ENCODE measurements at regions not wholly inside any gene's neighbourhood (a gene's known extent, or its start where the extent isn't known, plus 50 kb on each side); places are given as distances from the start of the nearest gene placed in this dataset.

DNA sequence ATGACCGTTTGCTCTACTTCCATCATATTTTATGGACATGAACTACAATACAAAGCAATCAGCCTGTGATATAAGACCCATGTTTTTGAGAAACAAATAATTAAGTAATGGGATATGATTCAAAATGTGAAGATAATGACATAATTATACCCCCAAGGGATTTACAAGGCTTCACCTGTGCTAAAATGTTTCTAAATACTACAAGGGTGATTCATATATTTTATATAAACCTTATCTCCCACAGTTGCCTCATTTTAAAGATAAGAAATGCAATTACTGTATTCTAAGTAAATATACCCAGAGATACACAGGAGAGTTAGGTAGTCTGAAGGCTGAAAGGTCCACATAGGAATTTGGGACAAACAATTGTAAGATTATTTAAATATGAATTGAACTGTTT, 662.0 kb upstream of the CHD1 start:
- DNase-seq (no peak), ATAC-seq (peak; percentile 22; the same call in 1 of the 2 replicates)
- TF ChIP-seq, protein P1, sequence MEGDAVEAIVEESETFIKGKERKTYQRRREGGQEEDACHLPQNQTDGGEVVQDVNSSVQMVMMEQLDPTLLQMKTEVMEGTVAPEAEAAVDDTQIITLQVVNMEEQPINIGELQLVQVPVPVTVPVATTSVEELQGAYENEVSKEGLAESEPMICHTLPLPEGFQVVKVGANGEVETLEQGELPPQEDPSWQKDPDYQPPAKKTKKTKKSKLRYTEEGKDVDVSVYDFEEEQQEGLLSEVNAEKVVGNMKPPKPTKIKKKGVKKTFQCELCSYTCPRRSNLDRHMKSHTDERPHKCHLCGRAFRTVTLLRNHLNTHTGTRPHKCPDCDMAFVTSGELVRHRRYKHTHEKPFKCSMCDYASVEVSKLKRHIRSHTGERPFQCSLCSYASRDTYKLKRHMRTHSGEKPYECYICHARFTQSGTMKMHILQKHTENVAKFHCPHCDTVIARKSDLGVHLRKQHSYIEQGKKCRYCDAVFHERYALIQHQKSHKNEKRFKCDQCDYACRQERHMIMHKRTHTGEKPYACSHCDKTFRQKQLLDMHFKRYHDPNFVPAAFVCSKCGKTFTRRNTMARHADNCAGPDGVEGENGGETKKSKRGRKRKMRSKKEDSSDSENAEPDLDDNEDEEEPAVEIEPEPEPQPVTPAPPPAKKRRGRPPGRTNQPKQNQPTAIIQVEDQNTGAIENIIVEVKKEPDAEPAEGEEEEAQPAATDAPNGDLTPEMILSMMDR (conservative IDR thresholded peaks at IDR 0.05; ENCODE audit: low read depth, low read length) = no peak
- no peak for TF ChIP-seq EZH2phosphoT487 (IDR thresholded peaks at IDR 0.05; ENCODE audit: borderline replicate concordance, low read length)
- no peak for TF ChIP-seq EZH2 (IDR thresholded peaks at IDR 0.05; ENCODE audit: low read length, unreplicated experiment)

DNA sequence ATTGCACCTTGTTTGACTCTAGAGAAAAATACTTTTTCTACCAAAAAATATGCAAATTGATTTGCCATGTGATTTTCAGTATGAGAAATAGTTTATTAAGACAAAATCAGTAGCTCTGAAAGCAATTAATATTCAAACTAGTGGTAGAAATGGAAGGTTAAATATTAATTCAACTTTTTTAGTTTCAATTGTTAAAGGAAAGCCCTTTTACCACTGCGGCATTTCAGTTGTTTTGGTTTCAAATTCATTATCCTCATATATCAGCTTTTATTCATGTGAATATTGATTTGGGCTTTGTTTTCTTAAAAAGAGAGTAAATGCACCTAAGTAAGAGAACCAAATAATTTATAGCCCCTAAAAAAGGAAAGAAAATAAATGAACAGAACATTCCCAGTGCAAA, 660.6 kb upstream of the CHD1 start:
- CTCF ChIA-PET = no interaction called here
- no TSS peak for BruUV-seq (replicated peaks)

More for the DNA sequence above, 662.0 kb upstream of the CHD1 start:
- H3K27me3 ChIP-seq (ENCODE audit: low read length) = no peaks in the 10 kb centered on the region
- no peaks in the 10 kb centered on the region for H3K79me2 ChIP-seq (ENCODE audit: low read length)
- BruUV-seq (replicated peaks) = no TSS peak
- H3K4me1 ChIP-seq (ENCODE audit: insufficient read depth, low read length) = no peaks in the 10 kb centered on the region
- no peak overlapping the region for H3K9ac ChIP-seq (ENCODE audit: low read length)
- ChIA-PET CTCF (no interaction called here), POLR2A (ENCODE audit: unreplicated experiment) (no interaction called here)
- intact Hi-C loops (cut with micrococcal nuclease) = no loop called here
- no peaks in the 10 kb centered on the region for H3F3A ChIP-seq (ENCODE audit: low read length, unreplicated experiment)
- H3K36me3 ChIP-seq (ENCODE audit: low read depth, low read length) = no peaks in the 10 kb centered on the region
- H3K27ac ChIP-seq (ENCODE audit: low read length) = no peak overlapping the region
- no peaks in the 10 kb centered on the region for H3K9me2 ChIP-seq (replicated peaks; ENCODE audit: low read length)
- H4K20me1 ChIP-seq (ENCODE audit: low read length) = no peaks in the 10 kb centered on the region
- H2AFZ ChIP-seq (ENCODE audit: low read length) = no peak overlapping the region
- no peak overlapping the region for H3K4me2 ChIP-seq (ENCODE audit: low read length)
- no peak overlapping the region for H3K4me3 ChIP-seq (ENCODE audit: low read length)
- no peaks in the 10 kb centered on the region for H3K9me3 ChIP-seq (ENCODE audit: low read length)

GRCh38 chr5:99587983-99588382, 659.2 kb upstream of the CHD1 start:
- no peaks in the 10 kb centered on the region for H4K20me1 ChIP-seq (ENCODE audit: low read length)
- no peaks in the 10 kb centered on the region for H3K4me1 ChIP-seq (ENCODE audit: insufficient read depth, low read length)
- ATAC-seq (no peak), DNase-seq (no peak)
- no peaks in the 10 kb centered on the region for H3F3A ChIP-seq (ENCODE audit: low read length, unreplicated experiment)
- no peak overlapping the region for H2AFZ ChIP-seq (ENCODE audit: low read length)
- intact Hi-C loops (cut with micrococcal nuclease) = no loop called here
- no peak overlapping the region for H3K4me3 ChIP-seq (ENCODE audit: low read length)
- no peaks in the 10 kb centered on the region for H3K27me3 ChIP-seq (ENCODE audit: low read length)
- TF ChIP-seq EZH2phosphoT487 (IDR thresholded peaks at IDR 0.05; ENCODE audit: borderline replicate concordance, low read length) (no peak), EZH2 (IDR thresholded peaks at IDR 0.05; ENCODE audit: low read length, unreplicated experiment) (no peak)
- TF ChIP-seq, protein P1 (conservative IDR thresholded peaks at IDR 0.05; ENCODE audit: low read depth, low read length) = no peak
- H3K9me2 ChIP-seq (replicated peaks; ENCODE audit: low read length) = no peaks in the 10 kb centered on the region
- POLR2A ChIA-PET (ENCODE audit: unreplicated experiment) = no interaction called here
- H3K27ac ChIP-seq (ENCODE audit: low read length) = no peak overlapping the region
- H3K36me3 ChIP-seq (ENCODE audit: low read depth, low read length) = no peaks in the 10 kb centered on the region
- no peak overlapping the region for H3K4me2 ChIP-seq (ENCODE audit: low read length)
- no peaks in the 10 kb centered on the region for H3K9me3 ChIP-seq (ENCODE audit: low read length)
- BruUV-seq (replicated peaks) = no TSS peak
- no peak overlapping the region for H3K9ac ChIP-seq (ENCODE audit: low read length)
- CTCF ChIA-PET = no interaction called here
- H3K79me2 ChIP-seq (ENCODE audit: low read length) = no peaks in the 10 kb centered on the region

More for the DNA sequence above, 660.6 kb upstream of the CHD1 start:
- no peak overlapping the region for H3K4me3 ChIP-seq (ENCODE audit: low read length)
- no peak overlapping the region for H2AFZ ChIP-seq (ENCODE audit: low read length)
- H3K27ac ChIP-seq (ENCODE audit: low read length) = no peak overlapping the region
- TF ChIP-seq, protein P1 (conservative IDR thresholded peaks at IDR 0.05; ENCODE audit: low read depth, low read length) = no peak
- TF ChIP-seq EZH2 (IDR thresholded peaks at IDR 0.05; ENCODE audit: low read length, unreplicated experiment) = no peak
- no peak for TF ChIP-seq EZH2phosphoT487 (IDR thresholded peaks at IDR 0.05; ENCODE audit: borderline replicate concordance, low read length)
- H3K27me3 ChIP-seq (ENCODE audit: low read length) = no peaks in the 10 kb centered on the region
- H3F3A ChIP-seq (ENCODE audit: low read length, unreplicated experiment) = no peaks in the 10 kb centered on the region
- no peak for ATAC-seq
- no peaks in the 10 kb centered on the region for H3K79me2 ChIP-seq (ENCODE audit: low read length)
- no peak overlapping the region for H3K4me2 ChIP-seq (ENCODE audit: low read length)
- intact Hi-C loops (cut with micrococcal nuclease) = no loop called here
- no peaks in the 10 kb centered on the region for H3K9me3 ChIP-seq (ENCODE audit: low read length)
- H3K36me3 ChIP-seq (ENCODE audit: low read depth, low read length) = no peaks in the 10 kb centered on the region
- POLR2A ChIA-PET (ENCODE audit: unreplicated experiment) = no interaction called here
- H4K20me1 ChIP-seq (ENCODE audit: low read length) = no peaks in the 10 kb centered on the region
- no peaks in the 10 kb centered on the region for H3K4me1 ChIP-seq (ENCODE audit: insufficient read depth, low read length)
- no peaks in the 10 kb centered on the region for H3K9me2 ChIP-seq (replicated peaks; ENCODE audit: low read length)
- no peak overlapping the region for H3K9ac ChIP-seq (ENCODE audit: low read length)
- no peak for DNase-seq

Measured in PC-3 (cell line).